ENCODE measurements at regions not wholly inside any gene's neighbourhood (a gene's known extent, or its start where the extent isn't known, plus 50 kb on each side); places are given as distances from the start of the nearest gene placed in this dataset.

GRCh38 chr3:187939891-187940290 is 194.6 kb upstream of the BCL6 start:
- CTCF ChIA-PET: no interaction called here
- BruUV-seq (replicated peaks): no TSS peak
- Histone ChIP-seq H3K4me2 (ENCODE audit: low read length) (no peak overlapping the region), H3K36me3 (ENCODE audit: control insufficient read depth in 1 of 2, insufficient read depth in 2 of 2, low read length in 2 of 2) (no peaks in the 10 kb centered on the region), H3K4me1 (ENCODE audit: control insufficient read depth in 1 of 2, insufficient read depth in 2 of 2, low read length in 2 of 2) (no peaks in the 10 kb centered on the region), H3K9ac (ENCODE audit: low read length) (no peak overlapping the region), H3K27me3 (ENCODE audit: insufficient read depth, low read length) (no peaks in the 10 kb centered on the region), H2AFZ (ENCODE audit: low read depth, low read length, poor library complexity, severe bottlenecking) (no peak overlapping the region), H3K9me3 (ENCODE audit: control insufficient read depth in 1 of 2, insufficient read depth in 1 of 2, low read depth in 1 of 2, low read length in 2 of 2) (no peaks in the 10 kb centered on the region), H3K9me2 (ENCODE audit: insufficient read depth) (no peaks in the 10 kb centered on the region), H3K27ac (ENCODE audit: low read depth, low read length) (no peak overlapping the region), H3K79me2 (ENCODE audit: insufficient read depth, low read length) (no peaks in the 10 kb centered on the region), H4K20me1 (ENCODE audit: insufficient read depth) (no peaks in the 10 kb centered on the region), H3K4me3 (replicated peaks in 1 of 2; ENCODE audit: low read depth in 1 of 2, low read length in 2 of 2) (no peak overlapping the region)
- POLR2A ChIA-PET: no interaction called here
- ATAC-seq: no peak
- RAD21 ChIA-PET (ENCODE audit: low non-redundant PET in 1 of 2, low total read pairs in 2 of 2, uncharacterized antibody in 2 of 2, unreplicated experiment in 2 of 2): no interaction called here
- no peak for TF ChIP-seq CEBPB (IDR thresholded peaks at IDR 0.05; ENCODE audit: low read depth)
- DNase-seq (ENCODE audit: low read depth, low spot score): no peak
- intact Hi-C loops (cut with micrococcal nuclease): no loop called here

- H3K9me3 ChIP-seq (ENCODE audit: control insufficient read depth in 1 of 2, insufficient read depth in 1 of 2, low read depth in 1 of 2, low read length in 2 of 2): no peaks in the 10 kb centered on the region
- RAD21 ChIA-PET (ENCODE audit: low non-redundant PET in 1 of 2, low total read pairs in 2 of 2, uncharacterized antibody in 2 of 2, unreplicated experiment in 2 of 2): no interaction called here
- ATAC-seq: no peak
- H2AFZ ChIP-seq (ENCODE audit: low read depth, low read length, poor library complexity, severe bottlenecking): no peak overlapping the region
- H4K20me1 ChIP-seq (ENCODE audit: insufficient read depth): no peaks in the 10 kb centered on the region
- POLR2A ChIA-PET: no interaction called here
- no peak overlapping the region for H3K4me2 ChIP-seq (ENCODE audit: low read length)
- no peak overlapping the region for H3K9ac ChIP-seq (ENCODE audit: low read length)
- DNase-seq (ENCODE audit: low read depth, low spot score): no peak
- no peaks in the 10 kb centered on the region; the same call in 1 of the 2 replicates for H3K27me3 ChIP-seq (ENCODE audit: insufficient read depth, low read length)
- H3K27ac ChIP-seq (ENCODE audit: low read depth, low read length): no peak overlapping the region
- no TSS peak for BruUV-seq (replicated peaks)
- no peaks in the 10 kb centered on the region for H3K4me1 ChIP-seq (ENCODE audit: control insufficient read depth in 1 of 2, insufficient read depth in 2 of 2, low read length in 2 of 2)
- CTCF ChIA-PET: no interaction called here
- H3K4me3 ChIP-seq (replicated peaks in 1 of 2; ENCODE audit: low read depth in 1 of 2, low read length in 2 of 2): no peak overlapping the region
- H3K36me3 ChIP-seq (ENCODE audit: control insufficient read depth in 1 of 2, insufficient read depth in 2 of 2, low read length in 2 of 2): no peaks in the 10 kb centered on the region
- no peaks in the 10 kb centered on the region for H3K9me2 ChIP-seq (ENCODE audit: insufficient read depth)
- TF ChIP-seq FOSL1 (IDR thresholded peaks at IDR 0.05; ENCODE audit: low read depth) (no peak), SIN3A (IDR thresholded peaks at IDR 0.05; ENCODE audit: low read depth) (no peak), RAD21 (IDR thresholded peaks at IDR 0.05; ENCODE audit: low read depth) (no peak), SRF (IDR thresholded peaks at IDR 0.05; ENCODE audit: low read depth) (no peak), CBX3 (IDR thresholded peaks at IDR 0.05; ENCODE audit: low read depth) (no peak), EZH2phosphoT487 (IDR thresholded peaks at IDR 0.05; ENCODE audit: borderline replicate concordance) (no peak), CEBPB (IDR thresholded peaks at IDR 0.05; ENCODE audit: low read depth) (no peak), ZBTB33 (IDR thresholded peaks at IDR 0.05; ENCODE audit: extremely low read depth, insufficient replicate concordance, low read length) (no peak), EGR1 (IDR thresholded peaks at IDR 0.05; ENCODE audit: low read depth) (no peak), JUND (IDR thresholded peaks at IDR 0.05) (no peak)
- intact Hi-C loops (cut with micrococcal nuclease): no loop called here
- no peaks in the 10 kb centered on the region for H3K79me2 ChIP-seq (ENCODE audit: insufficient read depth, low read length)
These were observed 196.0 kb upstream of the BCL6 start for GRCh38 chr3:187941135-187941847.

All from HCT116 (cell line).